HUES6 (cell line): ENCODE measurements at regions not wholly inside any gene's neighbourhood (a gene's known extent, or its start where the extent isn't known, plus 50 kb on each side); places are given as distances from the start of the nearest gene placed in this dataset.
"Not testable (repeated sequence)": the region's sequence is repeated elsewhere in the genome, so short reads cannot be mapped to it uniquely, and the experiment has no call there.

Experiments
- H3K27ac ChIP-seq: 2 replicates; pipeline ENCODE4 v1.7.0; 2013; ENCODE audit warnings: low read depth, mild to moderate bottlenecking, low read length, inconsistent platforms
- H3K27me3 ChIP-seq: 2 replicates; pipeline ENCODE4 v1.6.1; 2013; ENCODE audit warnings: low read length; ENCODE audit not compliant: control insufficient read depth, insufficient read depth
- H3K36me3 ChIP-seq: 2 replicates; pipeline ENCODE4 v1.6.1; 2013; ENCODE audit warnings: low read length; ENCODE audit not compliant: control insufficient read depth, insufficient read depth
- H3K4me1 ChIP-seq: 2 replicates; pipeline ENCODE4 v1.6.1; 2013; ENCODE audit warnings: low read length; ENCODE audit not compliant: control insufficient read depth, insufficient read depth
- H3K4me3 ChIP-seq: 2 replicates; pipeline ENCODE4 v1.5.1; 2013; ENCODE audit warnings: low read depth, low read length
- H3K9ac ChIP-seq: one replicate; pipeline ENCODE4 v1.6.1; 2013; ENCODE audit warnings: mild to moderate bottlenecking, low read length
- H3K9me3 ChIP-seq: 2 replicates; pipeline ENCODE4 v1.6.1; 2013; ENCODE audit warnings: low read depth, low read length; ENCODE audit not compliant: control insufficient read depth, insufficient read depth

- Histone ChIP-seq H3K9ac (no peak overlapping the region), H3K27ac (no peak overlapping the region), H3K9me3 (no peaks in the 10 kb centered on the region), H3K36me3 (no peaks in the 10 kb centered on the region), H3K4me3 (no peak overlapping the region), H3K4me1 (no peaks in the 10 kb centered on the region), H3K27me3 (no peaks in the 10 kb centered on the region)
Observed at GRCh38 chr16:59030923-59031485, 296.9 kb upstream of the GOT2 start.

GRCh38 chr16:59021751-59022150, 287.6 kb upstream of the GOT2 start:
- Histone ChIP-seq H3K27me3 (no peaks in the 10 kb centered on the region), H3K4me1 (no peaks in the 10 kb centered on the region), H3K9ac (no peak overlapping the region), H3K36me3 (no peaks in the 10 kb centered on the region), H3K4me3 (no peak overlapping the region), H3K27ac (no peak overlapping the region), H3K9me3 (no peaks in the 10 kb centered on the region)

- H3K36me3 ChIP-seq, result no peaks in the 10 kb centered on the region
- no peak overlapping the region for H3K4me3 ChIP-seq
- no peaks in the 10 kb centered on the region for H3K27me3 ChIP-seq
- no peak overlapping the region for H3K9ac ChIP-seq
- no peak overlapping the region for H3K27ac ChIP-seq
- no peaks in the 10 kb centered on the region for H3K4me1 ChIP-seq
- no peaks in the 10 kb centered on the region for H3K9me3 ChIP-seq
Observed at GRCh38 chr16:59013930-59014329, 279.8 kb upstream of the GOT2 start.

- Histone ChIP-seq H3K9me3 (no peaks in the 10 kb centered on the region), H3K4me1 (no peaks in the 10 kb centered on the region), H3K27me3 (no peaks in the 10 kb centered on the region), H3K27ac (no peak overlapping the region), H3K9ac (no peak overlapping the region), H3K36me3 (no peaks in the 10 kb centered on the region), H3K4me3 (no peak overlapping the region)
Observed at GRCh38 chr16:58999762-59000161, 265.6 kb upstream of the GOT2 start.

GRCh38 chr16:58992755-58993154, 258.6 kb upstream of the GOT2 start:
- not testable (repeated sequence) for H3K36me3 ChIP-seq, H3K9me3 ChIP-seq, H3K27ac ChIP-seq, H3K4me1 ChIP-seq, H3K27me3 ChIP-seq, H3K9ac ChIP-seq
- H3K4me3 ChIP-seq, result peak overlapping the region; percentile 30; the same call in 1 of the 2 replicates

DNA sequence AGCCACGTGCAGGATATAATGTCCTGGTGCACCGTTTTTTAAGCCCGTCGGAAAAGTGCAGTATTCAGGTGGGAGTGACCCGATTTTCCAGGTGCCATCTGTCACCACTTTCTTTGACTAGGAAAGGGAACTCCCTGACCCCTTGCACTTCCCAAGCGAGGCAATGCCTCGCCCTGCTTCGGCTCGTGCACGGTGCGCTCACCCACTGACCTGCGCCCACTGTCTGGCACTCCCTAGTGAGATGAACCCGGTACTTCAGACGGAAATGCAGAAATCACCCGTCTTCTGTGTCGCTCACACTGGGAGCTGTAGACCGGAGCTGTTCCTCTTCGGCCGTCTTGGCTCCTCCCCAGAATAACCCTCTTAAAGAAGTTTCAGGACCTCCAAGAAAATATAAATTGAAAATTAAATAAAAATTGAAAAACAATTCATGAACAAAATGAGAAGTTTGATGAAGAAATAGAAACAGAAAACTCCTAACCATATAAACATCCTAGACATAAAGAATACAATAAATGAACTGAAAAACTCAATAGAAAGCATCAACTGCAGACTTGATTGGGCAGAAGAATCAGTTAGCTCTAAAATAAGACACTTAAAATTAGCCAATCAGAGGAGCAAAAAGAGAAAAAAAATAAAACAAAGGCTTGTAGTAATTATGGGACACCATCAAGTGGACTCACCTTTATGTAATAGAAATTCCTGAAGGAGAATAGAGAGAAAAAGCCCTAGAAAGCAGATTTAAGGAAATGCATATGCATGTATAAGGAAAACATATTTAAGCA, 249.3 kb upstream of the GOT2 start:
- not testable (repeated sequence) for H3K4me1 ChIP-seq, H3K36me3 ChIP-seq, H3K9me3 ChIP-seq, H3K27me3 ChIP-seq, H3K27ac ChIP-seq, H3K9ac ChIP-seq
- peak overlapping the region; percentile 44 for H3K4me3 ChIP-seq

GRCh38 chr16:58970775-58971174, 236.7 kb upstream of the GOT2 start:
- H3K27ac ChIP-seq, result no peak overlapping the region
- H3K4me1 ChIP-seq, result no peaks in the 10 kb centered on the region
- no peak overlapping the region for H3K9ac ChIP-seq
- H3K4me3 ChIP-seq, result no peak overlapping the region
- no peaks in the 10 kb centered on the region for H3K27me3 ChIP-seq
- H3K9me3 ChIP-seq, result no peaks in the 10 kb centered on the region
- H3K36me3 ChIP-seq, result no peaks in the 10 kb centered on the region

- Histone ChIP-seq H3K36me3 (no peaks in the 10 kb centered on the region), H3K27ac (no peak overlapping the region), H3K4me1 (peaks cover 3% of the 10 kb centered on the region; the same call in 1 of the 2 replicates), H3K27me3 (no peaks in the 10 kb centered on the region), H3K9ac (no peak overlapping the region), H3K4me3 (no peak overlapping the region), H3K9me3 (no peaks in the 10 kb centered on the region)
Observed at GRCh38 chr16:58963479-58963878, 229.4 kb upstream of the GOT2 start.

GRCh38 chr16:58962811-58963210, 228.7 kb upstream of the GOT2 start:
- Histone ChIP-seq H3K27ac (no peak overlapping the region), H3K4me3 (no peak overlapping the region)

GRCh38 chr16:58960484-58960883, 226.4 kb upstream of the GOT2 start:
- Histone ChIP-seq H3K27ac (no peak overlapping the region), H3K36me3 (no peaks in the 10 kb centered on the region), H3K9me3 (no peaks in the 10 kb centered on the region), H3K4me3 (no peak overlapping the region), H3K27me3 (no peaks in the 10 kb centered on the region), H3K9ac (no peak overlapping the region), H3K4me1 (peaks cover 3% of the 10 kb centered on the region; the same call in 1 of the 2 replicates)

More at GRCh38 chr16:58962811-58963210, 228.7 kb upstream of the GOT2 start:
- Histone ChIP-seq H3K9ac (no peak overlapping the region), H3K36me3 (no peaks in the 10 kb centered on the region), H3K27me3 (no peaks in the 10 kb centered on the region), H3K4me1 (peaks cover 3% of the 10 kb centered on the region; the same call in 1 of the 2 replicates), H3K9me3 (no peaks in the 10 kb centered on the region)

GRCh38 chr16:58960034-58960433, 225.9 kb upstream of the GOT2 start:
- no peaks in the 10 kb centered on the region for H3K36me3 ChIP-seq
- no peaks in the 10 kb centered on the region for H3K27me3 ChIP-seq
- no peaks in the 10 kb centered on the region for H3K9me3 ChIP-seq
- no peak overlapping the region for H3K4me3 ChIP-seq
- H3K27ac ChIP-seq, result no peak overlapping the region
- no peak overlapping the region for H3K9ac ChIP-seq
- peaks cover 3% of the 10 kb centered on the region; the same call in 1 of the 2 replicates for H3K4me1 ChIP-seq
